ENCODE measurements at regions not wholly inside any gene's neighbourhood (a gene's known extent, or its start where the extent isn't known, plus 50 kb on each side); places are given as distances from the start of the nearest gene placed in this dataset.

- no peak for DNase-seq (ENCODE audit: low read depth)
- no peak for TF ChIP-seq CTCF (conservative IDR thresholded peaks at IDR 0.05; ENCODE audit: low read length)
- no peak overlapping the region for H3K4me3 ChIP-seq (ENCODE audit: low read length)
Observed at GRCh38 chr12:118780939-118781338, 200.4 kb upstream of the SRRM4 start.

GRCh38 chr12:118781692-118782091 is 199.6 kb upstream of the SRRM4 start:
- H3K4me3 ChIP-seq (ENCODE audit: low read length) = no peak overlapping the region
- no peak for DNase-seq (ENCODE audit: low read depth)

GRCh38 chr12:118783703-118784102 is 197.6 kb upstream of the SRRM4 start:
- no peak for DNase-seq (ENCODE audit: low read depth)
- H3K4me3 ChIP-seq (ENCODE audit: low read length) = no peak overlapping the region
- TF ChIP-seq CTCF (conservative IDR thresholded peaks at IDR 0.05; ENCODE audit: low read length) = no peak

More at GRCh38 chr12:118781692-118782091, 199.6 kb upstream of the SRRM4 start:
- TF ChIP-seq CTCF (conservative IDR thresholded peaks at IDR 0.05; ENCODE audit: low read length) = no peak

- no peak for DNase-seq (ENCODE audit: low read depth)
- no peak overlapping the region for H3K4me3 ChIP-seq (ENCODE audit: low read length)
- no peak for TF ChIP-seq CTCF (conservative IDR thresholded peaks at IDR 0.05; ENCODE audit: low read length)
Observed at GRCh38 chr12:118790578-118790977, 190.8 kb upstream of the SRRM4 start.

- no peak for TF ChIP-seq CTCF (conservative IDR thresholded peaks at IDR 0.05; ENCODE audit: low read length)
- no peak for DNase-seq (ENCODE audit: low read depth)
- H3K4me3 ChIP-seq (ENCODE audit: low read length) = no peak overlapping the region
Observed at GRCh38 chr12:118813778-118814357, 167.5 kb upstream of the SRRM4 start.

- DNase-seq (ENCODE audit: low read depth) = no peak
- no peak for TF ChIP-seq CTCF (conservative IDR thresholded peaks at IDR 0.05; ENCODE audit: low read length)
- H3K4me3 ChIP-seq (ENCODE audit: low read length) = no peak overlapping the region
Observed at GRCh38 chr12:118816296-118816695, 165.0 kb upstream of the SRRM4 start.

GRCh38 chr12:118821386-118821925 is 159.9 kb upstream of the SRRM4 start:
- TF ChIP-seq CTCF (conservative IDR thresholded peaks at IDR 0.05; ENCODE audit: low read length) = no peak
- H3K4me3 ChIP-seq (ENCODE audit: low read length) = no peak overlapping the region
- DNase-seq (ENCODE audit: low read depth) = no peak

Data from AG10803 (cell line).